GM23248 (cell line): ENCODE measurements at regions not wholly inside any gene's neighbourhood (a gene's known extent, or its start where the extent isn't known, plus 50 kb on each side); places are given as distances from the start of the nearest gene placed in this dataset.

Experiments
- DNase-seq: peaks from one replicate; pipeline ENCODE4 v3.0.0-alpha.2; 2015
- H2AFZ ChIP-seq: fragments of 200-600 bp; sonication (generic); 2 replicates; pipeline ENCODE4 v1.6.1; 2016; ENCODE audit warnings: antibody characterized with exemption
- H3F3A ChIP-seq: fragments of 200-600 bp; sonication (generic); 2 replicates; pipeline ENCODE4 v1.6.1; 2016; ENCODE audit warnings: mild to moderate bottlenecking, antibody characterized with exemption, mixed run types; ENCODE audit not compliant: insufficient read depth
- H3K27ac ChIP-seq: fragments of 200-600 bp; sonication (generic); 2 replicates; pipeline ENCODE4 v1.5.1; 2016; ENCODE audit warnings: mild to moderate bottlenecking
- H3K27me3 ChIP-seq: fragments of 200-600 bp; sonication (generic); replicated peaks from 2 replicates; pipeline ENCODE4 v1.6.1; 2016; ENCODE audit warnings: mild to moderate bottlenecking; ENCODE audit not compliant: insufficient read depth
- H3K36me3 ChIP-seq: fragments of 200-600 bp; sonication (generic); 2 replicates; pipeline ENCODE4 v1.6.1; 2016; ENCODE audit warnings: low read depth, mild to moderate bottlenecking
- H3K4me1 ChIP-seq: fragments of 200-600 bp; sonication (generic); 2 replicates; pipeline ENCODE4 v1.6.1; 2016; ENCODE audit warnings: mild to moderate bottlenecking; ENCODE audit not compliant: insufficient read depth
- H3K4me2 ChIP-seq: fragments of 200-600 bp; sonication (generic); one replicate; pipeline ENCODE4 v1.6.1; 2016; ENCODE audit warnings: mild to moderate bottlenecking; ENCODE audit not compliant: unreplicated experiment
- H3K4me3 ChIP-seq: fragments of 200-600 bp; sonication (generic); 2 replicates; pipeline ENCODE4 v1.5.1; 2016; ENCODE audit warnings: mild to moderate bottlenecking
- H3K79me2 ChIP-seq: fragments of 200-600 bp; sonication (generic); 2 replicates; pipeline ENCODE4 v1.6.1; 2016; ENCODE audit warnings: mild to moderate bottlenecking; ENCODE audit not compliant: insufficient read depth
- H3K9ac ChIP-seq: fragments of 200-600 bp; sonication (generic); 2 replicates; pipeline ENCODE4 v1.6.1; 2016; ENCODE audit warnings: mild to moderate bottlenecking
- H3K9me2 ChIP-seq: fragments of 200-600 bp; sonication (generic); 2 replicates; pipeline ENCODE4 v1.6.1; 2016; ENCODE audit warnings: mixed run types, mild to moderate bottlenecking, moderate library complexity; ENCODE audit not compliant: insufficient read depth
- H3K9me3 ChIP-seq: fragments of 200-600 bp; sonication (generic); one replicate; pipeline ENCODE4 v1.6.1; 2017; ENCODE audit warnings: low read depth
- H4K20me1 ChIP-seq: fragments of 200-600 bp; sonication (generic); 2 replicates; pipeline ENCODE4 v1.6.0; 2016; ENCODE audit not compliant: insufficient read depth
- EZH2 ChIP-seq: fragments of 200-600 bp; sonication (generic); IDR thresholded peaks from 2 replicates; pipeline ENCODE4 v1.6.1; 2018; ENCODE audit warnings: antibody characterized with exemption, mild to moderate bottlenecking; ENCODE audit not compliant: insufficient read depth, poor library complexity, severe bottlenecking
- EZH2phosphoT487 ChIP-seq: fragments of 200-600 bp; sonication (generic); IDR thresholded peaks from 2 replicates; pipeline ENCODE4 v1.6.1; 2018; ENCODE audit warnings: antibody characterized with exemption, moderate library complexity, mild to moderate bottlenecking, low read depth; ENCODE audit not compliant: insufficient read depth
- WGBS, 2 experiments: methylation state at CpG; one replicate each; pipeline ENCODE4 v1.1.6; 2015 to 2017; ENCODE audit warnings: low lambda C conversion rate in 2 of 2, low coverage in 1 of 2; ENCODE audit errors: missing lambda C conversion rate in 2 of 2; 5-methylcytosine and 5-hydroxymethylcytosine counted together
- in situ Hi-C: fragments of 300-500 bp; cut with MboI; formaldehyde crosslinking; loops from 2 replicates; pipeline ENCODE4 v1.15.0; 2020

DNA sequence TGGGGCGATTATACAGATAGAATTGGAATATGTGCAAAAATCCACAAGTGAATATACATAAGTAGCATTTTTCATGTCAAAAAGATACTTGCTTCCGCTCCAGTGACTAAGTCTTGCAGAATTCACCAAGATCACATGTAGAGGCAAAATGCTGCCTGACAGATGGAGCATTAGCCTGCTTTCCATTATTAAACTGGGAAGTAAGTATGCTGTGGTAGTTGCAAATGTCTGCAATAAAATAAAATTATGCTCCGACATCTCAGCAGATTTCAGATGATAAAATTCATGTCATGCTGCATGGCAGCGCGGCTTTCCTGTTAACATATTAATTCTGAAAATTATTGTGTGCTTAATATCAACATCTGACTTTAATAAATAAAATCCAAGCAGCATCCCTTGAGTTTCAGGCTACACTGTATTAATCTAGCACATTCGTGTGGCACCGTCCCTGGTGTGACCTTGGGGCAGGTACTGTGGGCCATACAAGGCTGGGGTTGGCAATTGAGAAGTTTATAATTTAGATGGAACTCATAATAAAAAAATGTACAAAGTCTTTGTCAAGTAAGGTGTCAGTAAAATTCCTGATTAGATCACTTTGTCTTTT is 366.4 kb upstream of the ZP4 start:
- no peaks in the 10 kb centered on the region for H3K27me3 ChIP-seq
- no peaks in the 10 kb centered on the region for H3K36me3 ChIP-seq
- no peak overlapping the region for H3K9ac ChIP-seq
- 13% methylated on average over 7 of the region's 7 CpGs for WGBS, 2 experiments
- in situ Hi-C loops: no loop called here
- no peak overlapping the region for H2AFZ ChIP-seq
- no peak overlapping the region for H3K27ac ChIP-seq
- no peaks in the 10 kb centered on the region for H3K9me2 ChIP-seq
- no peaks in the 10 kb centered on the region for H3K9me3 ChIP-seq
- H4K20me1 ChIP-seq: no peaks in the 10 kb centered on the region
- H3K4me1 ChIP-seq: no peaks in the 10 kb centered on the region
- TF ChIP-seq EZH2phosphoT487 (no peak), EZH2 (no peak)
- peak; percentile 1 for DNase-seq
- H3K79me2 ChIP-seq: no peaks in the 10 kb centered on the region
- H3F3A ChIP-seq: no peaks in the 10 kb centered on the region
- no peak overlapping the region for H3K4me2 ChIP-seq
- H3K4me3 ChIP-seq: no peak overlapping the region

DNA sequence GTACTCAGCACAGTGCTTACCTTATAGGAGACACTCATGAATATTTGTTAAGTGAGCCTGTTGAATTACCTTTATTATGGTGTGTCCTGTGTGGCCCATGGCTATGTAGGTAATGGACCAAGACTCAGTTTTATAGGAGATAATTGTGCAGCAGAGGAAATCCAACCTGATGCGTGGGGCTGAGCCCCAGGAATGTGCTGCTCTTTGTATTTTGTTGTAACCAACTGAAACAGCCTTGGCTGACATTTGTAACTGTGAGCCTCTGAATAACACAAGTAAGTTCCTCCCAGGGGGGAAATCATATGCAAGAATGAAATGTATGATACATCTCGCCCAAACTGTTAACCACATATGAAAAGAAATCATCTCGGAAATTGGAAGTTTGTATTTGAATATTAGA is 364.2 kb upstream of the ZP4 start:
- no peak overlapping the region for H3K4me2 ChIP-seq
- in situ Hi-C loops: no loop called here

DNA sequence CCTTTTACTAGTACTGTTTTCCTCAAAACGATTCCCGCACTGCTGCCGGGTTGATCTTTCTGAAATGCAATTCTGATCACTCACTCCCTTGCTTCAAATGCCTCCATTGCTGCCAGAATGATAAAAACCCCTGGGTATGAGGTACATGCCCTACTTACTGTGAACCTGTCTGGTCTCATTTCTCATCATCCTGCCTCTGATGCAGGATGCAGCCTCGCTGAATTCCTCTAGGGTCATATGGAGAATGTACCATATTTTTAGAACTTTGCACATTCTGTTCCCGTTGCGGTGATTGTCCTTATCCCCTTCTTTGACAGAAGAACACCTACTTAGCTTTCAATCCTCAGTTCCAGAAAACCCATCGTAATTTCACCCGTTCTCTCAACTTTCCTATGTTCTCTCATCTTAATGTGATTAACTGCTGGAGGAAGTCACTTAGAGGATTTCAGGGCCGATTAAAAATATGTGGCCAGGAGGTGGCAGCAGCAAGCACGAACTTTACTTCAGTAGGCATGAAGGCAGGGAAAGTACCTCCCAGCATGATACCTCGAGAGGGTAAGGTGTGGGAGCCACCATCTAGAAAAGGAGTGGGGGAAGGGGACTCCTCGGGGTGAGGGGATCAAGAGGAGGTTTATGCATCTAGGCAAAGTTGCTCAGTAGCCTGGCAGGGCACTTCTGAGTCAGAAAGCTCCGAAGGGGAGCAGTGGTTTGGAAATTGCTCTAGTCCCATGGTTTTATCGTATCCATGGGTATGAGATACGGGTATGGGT is 361.5 kb upstream of the ZP4 start:
- Histone ChIP-seq H3K4me2 (no peak overlapping the region), H3K27ac (no peak overlapping the region), H3K27me3 (no peaks in the 10 kb centered on the region), H3K9me3 (no peaks in the 10 kb centered on the region), H3K9ac (no peak overlapping the region), H3K36me3 (no peaks in the 10 kb centered on the region), H3K4me3 (no peak overlapping the region), H3K79me2 (no peaks in the 10 kb centered on the region), H4K20me1 (no peaks in the 10 kb centered on the region), H3K4me1 (no peaks in the 10 kb centered on the region), H3K9me2 (no peaks in the 10 kb centered on the region), H3F3A (no peaks in the 10 kb centered on the region), H2AFZ (no peak overlapping the region)
- TF ChIP-seq EZH2 (no peak), EZH2phosphoT487 (no peak)
- in situ Hi-C loops: no loop called here
- WGBS, 2 experiments: 27 to 28% methylated on average over 15 of the region's 15 CpGs
- peak; percentile 56 for DNase-seq

More for the DNA sequence above, 364.2 kb upstream of the ZP4 start:
- Histone ChIP-seq H3K27me3 (no peaks in the 10 kb centered on the region), H2AFZ (no peak overlapping the region), H3K9me3 (no peaks in the 10 kb centered on the region), H3K9me2 (no peaks in the 10 kb centered on the region), H3F3A (no peaks in the 10 kb centered on the region), H4K20me1 (no peaks in the 10 kb centered on the region), H3K9ac (no peak overlapping the region), H3K36me3 (no peaks in the 10 kb centered on the region), H3K4me1 (no peaks in the 10 kb centered on the region), H3K27ac (no peak overlapping the region), H3K4me3 (no peak overlapping the region), H3K79me2 (no peaks in the 10 kb centered on the region)
- TF ChIP-seq EZH2phosphoT487 (no peak), EZH2 (no peak)
- 6 to 8% methylated on average over 3 of the region's 3 CpGs for WGBS, 2 experiments
- DNase-seq: no peak

DNA sequence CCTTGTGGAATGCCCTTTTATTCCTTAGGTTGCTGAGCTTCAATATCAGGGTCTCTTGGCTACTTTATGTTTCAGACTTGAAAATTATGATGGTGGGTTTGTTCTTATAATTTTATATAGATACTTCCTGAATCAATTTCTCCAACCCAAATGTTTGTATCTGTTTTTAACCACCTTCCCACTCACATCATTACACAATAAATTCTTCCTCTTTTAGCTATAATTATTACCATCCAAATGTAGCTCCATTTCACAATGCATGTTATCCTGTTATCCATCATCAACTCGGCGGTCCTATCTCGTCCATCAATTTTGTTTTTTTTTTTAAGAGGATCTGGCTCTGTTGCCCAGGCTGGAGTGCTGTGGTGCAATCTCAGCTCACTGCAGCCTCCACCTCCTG is 357.6 kb upstream of the ZP4 start:
- Histone ChIP-seq H3K79me2 (no peaks in the 10 kb centered on the region), H3K9me3 (no peaks in the 10 kb centered on the region), H3K9me2 (no peaks in the 10 kb centered on the region), H3K9ac (no peak overlapping the region), H3F3A (no peaks in the 10 kb centered on the region), H3K4me3 (no peak overlapping the region), H3K27me3 (no peaks in the 10 kb centered on the region), H3K4me1 (no peaks in the 10 kb centered on the region), H2AFZ (no peak overlapping the region), H3K36me3 (no peaks in the 10 kb centered on the region), H3K27ac (no peak overlapping the region), H3K4me2 (no peak overlapping the region), H4K20me1 (no peaks in the 10 kb centered on the region)
- WGBS, 2 experiments: 8 to 10% methylated on average over 3 of the region's 3 CpGs
- no peak for DNase-seq
- TF ChIP-seq EZH2 (no peak), EZH2phosphoT487 (no peak)
- in situ Hi-C loops: no loop called here
